WTC11 (cell line): ENCODE measurements at regions not wholly inside any gene's neighbourhood (a gene's known extent, or its start where the extent isn't known, plus 50 kb on each side); places are given as distances from the start of the nearest gene placed in this dataset.

ENCODE experiments used
- CTCF ChIP-seq: fragments of 200-600 bp; IDR thresholded peaks from 2 replicates; pipeline ENCODE4 v1.8.0; 2022; ENCODE audit warnings: antibody characterized with exemption
- ERG ChIP-seq: fragments of 250-450 bp; sonication (Bioruptor Pico); IDR thresholded peaks from 2 replicates; pipeline ENCODE4 v1.8.0; 2021; ENCODE audit warnings: mild to moderate bottlenecking
- FOXK1 ChIP-seq: sonication (generic); formaldehyde crosslinking; IDR thresholded peaks from 2 replicates; pipeline ENCODE4 v1.8.0; 2022; ENCODE audit warnings: mild to moderate bottlenecking, moderate library complexity, missing genetic modification reagents
- HMGXB4 ChIP-seq: sonication (generic); formaldehyde crosslinking; IDR thresholded peaks from 2 replicates; pipeline ENCODE4 v1.8.1; 2023; ENCODE audit warnings: mild to moderate bottlenecking, moderate library complexity, missing genetic modification reagents
- JUN ChIP-seq: sonication (generic); formaldehyde crosslinking; IDR thresholded peaks from 2 replicates; pipeline ENCODE4 v1.8.0; 2023; ENCODE audit warnings: mild to moderate bottlenecking, missing genetic modification reagents
- PREB ChIP-seq: sonication (generic); formaldehyde crosslinking; IDR thresholded peaks from 2 replicates; pipeline ENCODE4 v1.8.1; 2022; ENCODE audit warnings: mild to moderate bottlenecking, missing genetic modification reagents, moderate library complexity, borderline replicate concordance
- ZNF416 ChIP-seq: fragments of 250-450 bp; sonication (Bioruptor Pico); IDR thresholded peaks from 2 replicates; pipeline ENCODE4 v1.9.0; 2021; ENCODE audit warnings: mild to moderate bottlenecking, inconsistent platforms
- TF ChIP-seq, protein P1 (sequence below): sonication (generic); formaldehyde crosslinking; IDR thresholded peaks from 2 replicates; pipeline ENCODE4 v1.8.1; 2022; ENCODE audit warnings: low read depth, mild to moderate bottlenecking, moderate library complexity, missing genetic modification reagents, borderline replicate concordance
- TF ChIP-seq, protein P2 (sequence below): fragments of 250-450 bp; sonication (Bioruptor Pico); IDR thresholded peaks from 2 replicates; pipeline ENCODE4 v2.1.2; 2022; ENCODE audit warnings: mild to moderate bottlenecking, moderate library complexity

DNA sequence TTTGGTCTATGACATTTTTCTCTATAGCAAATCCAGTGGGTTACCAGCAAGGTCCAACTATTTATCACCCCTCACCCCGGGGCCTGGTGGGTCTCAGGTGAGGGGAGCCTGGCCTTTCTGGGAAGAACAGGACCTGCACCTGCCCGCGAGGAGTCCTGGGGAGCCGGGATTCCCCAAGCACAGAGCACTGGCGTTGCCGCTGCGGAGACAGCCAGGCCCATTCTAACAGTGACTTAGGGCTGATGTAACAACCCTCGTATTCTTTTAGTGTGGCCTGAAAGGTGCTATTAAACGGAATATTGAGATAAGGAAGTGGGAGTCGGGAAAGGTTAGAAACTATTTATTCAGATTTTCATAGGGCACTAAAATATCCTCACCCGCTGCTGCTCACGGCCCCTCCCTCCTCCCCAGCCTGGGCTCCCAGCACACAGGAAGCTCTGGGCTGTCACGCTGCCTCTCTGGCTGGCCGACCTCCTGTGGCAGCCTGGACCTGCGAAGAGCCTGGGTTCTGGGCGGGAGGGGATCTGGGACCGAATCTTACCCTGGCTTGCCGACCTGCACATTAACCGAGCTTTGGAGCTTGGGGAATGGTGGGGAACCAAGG lies 141.2 kb downstream of the MIAT start:
- no peak for TF ChIP-seq CTCF
- TF ChIP-seq JUN (CRISPR knock-in tag) = no peak
- TF ChIP-seq HMGXB4 = no peak
- TF ChIP-seq, protein P1, sequence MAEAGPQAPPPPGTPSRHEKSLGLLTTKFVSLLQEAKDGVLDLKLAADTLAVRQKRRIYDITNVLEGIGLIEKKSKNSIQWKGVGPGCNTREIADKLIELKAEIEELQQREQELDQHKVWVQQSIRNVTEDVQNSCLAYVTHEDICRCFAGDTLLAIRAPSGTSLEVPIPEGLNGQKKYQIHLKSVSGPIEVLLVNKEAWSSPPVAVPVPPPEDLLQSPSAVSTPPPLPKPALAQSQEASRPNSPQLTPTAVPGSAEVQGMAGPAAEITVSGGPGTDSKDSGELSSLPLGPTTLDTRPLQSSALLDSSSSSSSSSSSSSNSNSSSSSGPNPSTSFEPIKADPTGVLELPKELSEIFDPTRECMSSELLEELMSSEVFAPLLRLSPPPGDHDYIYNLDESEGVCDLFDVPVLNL (CRISPR knock-in tag) = no peak
- TF ChIP-seq, protein P2, sequence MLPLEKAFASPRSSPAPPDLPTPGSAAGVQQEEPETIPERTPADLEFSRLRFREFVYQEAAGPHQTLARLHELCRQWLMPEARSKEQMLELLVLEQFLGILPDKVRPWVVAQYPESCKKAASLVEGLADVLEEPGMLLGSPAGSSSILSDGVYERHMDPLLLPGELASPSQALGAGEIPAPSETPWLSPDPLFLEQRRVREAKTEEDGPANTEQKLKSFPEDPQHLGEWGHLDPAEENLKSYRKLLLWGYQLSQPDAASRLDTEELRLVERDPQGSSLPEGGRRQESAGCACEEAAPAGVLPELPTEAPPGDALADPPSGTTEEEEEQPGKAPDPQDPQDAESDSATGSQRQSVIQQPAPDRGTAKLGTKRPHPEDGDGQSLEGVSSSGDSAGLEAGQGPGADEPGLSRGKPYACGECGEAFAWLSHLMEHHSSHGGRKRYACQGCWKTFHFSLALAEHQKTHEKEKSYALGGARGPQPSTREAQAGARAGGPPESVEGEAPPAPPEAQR (CRISPR knock-in tag) = no peak
- TF ChIP-seq FOXK1 (CRISPR knock-in tag) = no peak
- no peak for TF ChIP-seq PREB (CRISPR knock-in tag)
- no peak for TF ChIP-seq ZNF416 (CRISPR knock-in tag)
- TF ChIP-seq ERG = no peak
